Thyroid gland (tissue), 4 donors: ENCODE measurements at regions not wholly inside any gene's neighbourhood (a gene's known extent, or its start where the extent isn't known, plus 50 kb on each side); places are given as distances from the start of the nearest gene placed in this dataset.

Experiments
- CTCF ChIP-seq, 6 experiments: fragments of 200-600 bp in 3 of 6; fragments of 450-650 bp in 3 of 6; sonication (generic) in 3 of 6; IDR thresholded peaks; one replicate each; pipeline ENCODE4 v1.5.1; 2016 to 2019; ENCODE audit warnings: antibody characterized with exemption in 6 of 6, mild to moderate bottlenecking in 2 of 6, inconsistent platforms in 1 of 6, moderate library complexity in 1 of 6
- POLR2A ChIP-seq, 2 donors: fragments of 450-650 bp; IDR thresholded peaks; one replicate each; pipeline ENCODE4 v1.6.1; 2017; ENCODE audit warnings: antibody characterized with exemption in 2 of 2, mild to moderate bottlenecking in 2 of 2, moderate library complexity in 1 of 2

- TF ChIP-seq CTCF (IDR thresholded peaks at IDR 0.05) (no peak), POLR2A (IDR thresholded peaks at IDR 0.05) (no peak)
Observed at GRCh38 chr11:127618721-127619120, 618.2 kb upstream of the KIRREL3 start.
